Right lung (tissue), 2 donors: ENCODE measurements at regions not wholly inside any gene's neighbourhood (a gene's known extent, or its start where the extent isn't known, plus 50 kb on each side); places are given as distances from the start of the nearest gene placed in this dataset.

Experiments used
- DNase-seq, 2 donors: peaks; one replicate each; pipeline ENCODE4 v3.0.0-alpha.2; 2013

DNA sequence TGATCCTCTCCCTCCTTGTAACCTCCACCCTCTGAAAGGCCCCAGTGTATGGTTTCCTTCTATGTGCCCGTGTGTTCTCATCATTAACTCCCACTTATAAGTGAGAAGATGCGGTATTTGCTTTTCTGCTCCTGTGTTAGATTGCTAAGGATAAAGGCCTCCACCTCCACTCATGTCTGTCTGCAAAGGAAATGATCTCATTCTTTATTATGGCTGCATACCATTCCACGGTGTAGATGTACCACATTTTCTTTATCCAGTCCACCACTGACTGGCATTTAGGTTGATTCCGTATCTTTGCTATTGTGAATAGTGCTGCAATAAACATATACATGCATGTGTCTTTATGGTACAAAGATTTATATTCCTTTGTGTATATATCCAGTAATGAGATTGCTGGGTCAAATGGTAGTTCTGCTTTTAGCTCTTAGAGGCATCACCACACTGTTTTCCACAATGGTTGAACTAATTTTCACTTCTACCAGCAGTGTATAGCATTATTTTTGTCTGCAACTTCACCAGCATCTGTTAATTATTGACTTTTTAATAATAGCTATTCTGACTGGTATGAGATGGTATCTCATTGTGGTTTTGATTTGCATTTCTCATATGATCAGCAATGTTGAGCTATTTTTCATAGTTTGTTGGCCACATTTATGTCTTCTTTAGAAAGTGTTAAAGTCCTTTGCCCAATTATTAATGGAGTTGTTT is 1030.9 kb downstream of the FSTL5 start:
- DNase-seq = no peak

DNA sequence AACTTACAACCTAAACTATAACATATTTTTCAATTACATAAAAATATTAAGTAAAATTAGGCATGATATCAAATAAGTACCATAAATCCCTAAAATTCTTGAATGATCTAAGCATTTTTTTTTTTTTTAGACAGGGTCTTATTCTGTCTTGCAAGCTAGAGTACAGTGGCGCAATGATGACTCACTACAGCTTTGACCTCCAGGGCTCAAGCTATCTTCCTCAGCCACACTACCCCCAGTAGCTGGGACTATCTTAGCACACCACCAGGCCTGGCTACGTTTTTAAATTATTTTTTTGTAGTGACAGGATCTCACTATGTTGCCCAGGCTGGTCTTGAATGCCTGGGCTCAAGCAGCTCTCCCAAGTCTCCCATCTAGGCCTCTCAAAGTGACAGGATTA is 1042.3 kb downstream of the FSTL5 start:
- no peak for DNase-seq

DNA sequence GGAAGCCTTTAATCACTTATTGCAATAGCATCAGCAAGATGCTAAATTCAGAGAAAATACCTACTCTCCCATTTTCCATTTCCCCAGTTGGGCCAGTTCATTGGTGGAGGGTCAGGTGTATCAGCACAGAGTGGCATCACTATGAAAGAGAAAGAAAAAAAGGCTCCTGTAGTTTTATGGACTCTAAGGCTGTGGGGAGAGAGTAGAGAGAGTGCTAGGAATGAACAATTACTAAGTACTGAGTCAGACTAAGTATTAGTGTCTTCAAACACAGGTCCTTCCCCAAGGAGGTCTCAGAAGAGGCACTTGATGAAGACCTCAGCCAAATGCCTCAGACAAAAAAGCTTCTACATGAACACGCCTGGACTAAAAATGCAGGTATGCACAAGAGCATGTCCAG is 1061.9 kb downstream of the FSTL5 start:
- no peak for DNase-seq

DNA sequence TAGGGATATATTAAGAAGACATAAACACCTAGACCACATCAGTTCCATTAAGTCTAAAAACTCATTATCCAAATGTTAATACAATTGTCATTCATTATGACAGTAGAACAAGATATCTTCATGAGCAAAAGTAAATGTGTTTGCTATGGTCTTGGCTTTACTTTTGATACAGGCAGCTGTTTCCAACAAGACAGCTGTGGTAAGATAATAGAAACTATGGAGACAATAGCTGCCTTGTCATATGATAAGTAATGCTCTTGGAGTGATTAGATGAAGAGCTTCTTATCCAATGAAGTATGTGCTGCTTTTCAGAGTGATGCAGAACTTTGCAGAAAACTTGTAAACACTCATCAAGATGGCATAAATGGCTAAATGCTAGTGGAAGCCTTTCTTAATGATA is 1066.0 kb downstream of the FSTL5 start:
- no peak for DNase-seq

DNA sequence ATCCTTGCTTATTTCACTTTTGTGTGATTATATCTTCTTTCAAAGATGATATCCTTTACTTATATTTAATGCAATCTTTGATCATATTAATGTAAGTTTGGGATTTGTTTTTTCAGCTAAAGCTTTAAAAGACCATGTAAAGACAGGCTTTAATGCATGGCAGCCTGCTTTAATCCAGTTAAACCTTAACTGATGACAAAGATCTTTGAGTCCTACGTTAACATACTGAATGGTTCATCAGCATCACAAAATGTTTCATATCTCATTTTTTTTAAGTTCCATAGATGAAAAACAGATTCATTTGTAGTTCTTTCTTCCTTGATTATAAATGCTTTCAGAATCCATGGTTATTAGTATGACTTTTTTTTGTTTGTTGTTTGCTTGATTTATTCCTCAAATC is 1102.8 kb downstream of the FSTL5 start:
- DNase-seq = no peak
